Smooth muscle cell (in vitro differentiated cells): ENCODE measurements at regions not wholly inside any gene's neighbourhood (a gene's known extent, or its start where the extent isn't known, plus 50 kb on each side); places are given as distances from the start of the nearest gene placed in this dataset.

Experiments
- DNase-seq: peaks from one replicate; lab custom pipeline; 2025; ENCODE audit not compliant: unreplicated experiment; lab: John Stamatoyannopoulos, UW
- H2AFZ ChIP-seq: fragments of 200-600 bp; sonication (generic); 2 replicates; pipeline ENCODE4 v1.6.0; 2016; ENCODE audit warnings: antibody characterized with exemption, low read depth, mild to moderate bottlenecking
- H3F3A ChIP-seq: fragments of 200-600 bp; sonication (generic); 2 replicates; pipeline ENCODE4 v1.6.0; 2017; ENCODE audit warnings: antibody characterized with exemption, low read depth
- H3K27ac ChIP-seq: fragments of 200-600 bp; sonication (generic); 2 replicates; pipeline ENCODE4 v1.5.1; 2016; ENCODE audit warnings: low read depth, mild to moderate bottlenecking
- H3K27me3 ChIP-seq: fragments of 200-600 bp; sonication (generic); 2 replicates; pipeline ENCODE4 v1.6.1; 2016; ENCODE audit warnings: low read depth, mild to moderate bottlenecking
- H3K36me3 ChIP-seq: fragments of 200-600 bp; sonication (generic); 2 replicates; pipeline ENCODE4 v1.5.1; 2016; ENCODE audit warnings: low read depth
- H3K4me1 ChIP-seq: fragments of 200-600 bp; sonication (generic); 2 replicates; pipeline ENCODE4 v1.5.1; 2016; ENCODE audit warnings: low read depth
- H3K4me2 ChIP-seq: fragments of 200-600 bp; sonication (generic); 2 replicates; pipeline ENCODE4 v1.6.0; 2016; ENCODE audit warnings: mild to moderate bottlenecking
- H3K4me3 ChIP-seq: fragments of 200-600 bp; sonication (generic); 2 replicates; pipeline ENCODE4 v1.5.1; 2016; ENCODE audit warnings: mild to moderate bottlenecking
- H3K79me2 ChIP-seq: fragments of 200-600 bp; sonication (generic); 2 replicates; pipeline ENCODE4 v1.6.0; 2016; ENCODE audit warnings: low read depth, mild to moderate bottlenecking
- H3K9ac ChIP-seq: fragments of 200-600 bp; sonication (generic); 2 replicates; pipeline ENCODE4 v1.6.0; 2016; ENCODE audit warnings: low read depth
- H3K9me3 ChIP-seq: fragments of 200-600 bp; sonication (generic); replicated peaks from 2 replicates; pipeline ENCODE4 v1.5.1; 2016; ENCODE audit warnings: low read depth
- H4K20me1 ChIP-seq: fragments of 200-600 bp; sonication (generic); 2 replicates; pipeline ENCODE4 v1.6.0; 2016; ENCODE audit warnings: low read depth
- CTCF ChIP-seq: fragments of 200-600 bp; sonication (generic); IDR thresholded peaks from 2 replicates; pipeline ENCODE4 v1.5.1; 2017; ENCODE audit warnings: borderline replicate concordance, mild to moderate bottlenecking, antibody characterized with exemption; ENCODE audit not compliant: insufficient read depth, poor library complexity, severe bottlenecking
- WGBS: methylation state at CpG from one replicate; pipeline ENCODE4 v1.1.7; 2016; ENCODE audit warnings: low lambda C conversion rate; 5-methylcytosine and 5-hydroxymethylcytosine counted together

- Histone ChIP-seq H3F3A (no peaks in the 10 kb centered on the region), H3K4me3 (no peak overlapping the region), H3K27ac (no peak overlapping the region), H3K79me2 (no peaks in the 10 kb centered on the region), H3K27me3 (no peaks in the 10 kb centered on the region), H4K20me1 (no peaks in the 10 kb centered on the region), H3K4me2 (no peak overlapping the region), H3K9ac (no peak overlapping the region), H2AFZ (no peak overlapping the region), H3K9me3 (peaks cover 22% of the 10 kb centered on the region), H3K4me1 (no peaks in the 10 kb centered on the region), H3K36me3 (no peaks in the 10 kb centered on the region)
- WGBS: 80% methylated on average over 20 of the region's 20 CpGs
- no peak for TF ChIP-seq CTCF
- no peak for DNase-seq
Measured at GRCh38 chr14:105837349-105838063, 311.1 kb downstream of the TMEM121 start.

- Histone ChIP-seq H3F3A (no peaks in the 10 kb centered on the region), H3K27ac (no peak overlapping the region), H3K4me1 (no peaks in the 10 kb centered on the region), H3K9ac (no peak overlapping the region), H3K79me2 (no peaks in the 10 kb centered on the region), H3K36me3 (no peaks in the 10 kb centered on the region), H3K27me3 (no peaks in the 10 kb centered on the region), H2AFZ (no peak overlapping the region), H3K4me3 (no peak overlapping the region), H3K4me2 (no peak overlapping the region), H4K20me1 (no peaks in the 10 kb centered on the region), H3K9me3 (peaks cover 22% of the 10 kb centered on the region)
- 88% methylated on average over 11 of the region's 11 CpGs for WGBS
- TF ChIP-seq CTCF: no peak
- no peak for DNase-seq
Measured at GRCh38 chr14:105838107-105838506, 311.7 kb downstream of the TMEM121 start.

- Histone ChIP-seq H3K4me1 (no peaks in the 10 kb centered on the region), H3K4me2 (no peak overlapping the region), H3K79me2 (no peaks in the 10 kb centered on the region), H3K9ac (no peak overlapping the region), H3K36me3 (no peaks in the 10 kb centered on the region), H3K27me3 (no peaks in the 10 kb centered on the region), H3K27ac (no peak overlapping the region), H4K20me1 (no peaks in the 10 kb centered on the region), H3F3A (no peaks in the 10 kb centered on the region), H3K9me3 (peaks cover 18% of the 10 kb centered on the region), H3K4me3 (no peak overlapping the region), H2AFZ (no peak overlapping the region)
- DNase-seq: no peak
- no peak for TF ChIP-seq CTCF
- WGBS: 86% methylated on average over 14 of the region's 15 CpGs
Measured at GRCh38 chr14:105838591-105839424, 312.4 kb downstream of the TMEM121 start.
